Neuron (in vitro differentiated cells): ENCODE measurements at regions not wholly inside any gene's neighbourhood (a gene's known extent, or its start where the extent isn't known, plus 50 kb on each side); places are given as distances from the start of the nearest gene placed in this dataset.
"Not testable (repeated sequence)": the region's sequence is repeated elsewhere in the genome, so short reads cannot be mapped to it uniquely, and the experiment has no call there.

ENCODE experiments used
- H2AFZ ChIP-seq: one replicate; pipeline ENCODE4 v1.6.1; 2013; ENCODE audit warnings: low read depth, mild to moderate bottlenecking, inconsistent platforms, low read length, moderate library complexity
- H3K27me3 ChIP-seq: one replicate; pipeline ENCODE4 v1.6.1; 2013; ENCODE audit warnings: low read length; ENCODE audit not compliant: insufficient read depth
- H3K36me3 ChIP-seq: one replicate; pipeline ENCODE4 v1.6.1; 2013; ENCODE audit warnings: low read length; ENCODE audit not compliant: insufficient read depth
- H3K4me1 ChIP-seq: one replicate; pipeline ENCODE4 v1.6.1; 2013; ENCODE audit warnings: low read length; ENCODE audit not compliant: insufficient read depth
- H3K4me3 ChIP-seq: 2 replicates; pipeline ENCODE4 v1.5.1; 2013; ENCODE audit warnings: mild to moderate bottlenecking, low read length, moderate library complexity
- H3K9me3 ChIP-seq: one replicate; pipeline ENCODE4 v1.6.1; 2013; ENCODE audit warnings: low read length

- H3K9me3 ChIP-seq: no peaks in the 10 kb centered on the region
- H3K27me3 ChIP-seq: no peaks in the 10 kb centered on the region
- no peaks in the 10 kb centered on the region for H3K4me1 ChIP-seq
- no peak overlapping the region for H2AFZ ChIP-seq
- H3K36me3 ChIP-seq: no peaks in the 10 kb centered on the region
- H3K4me3 ChIP-seq: no peak overlapping the region
These were observed 164.6 kb upstream of the RMP24 start for GRCh38 chr18:35807811-35808335.

GRCh38 chr18:35808796-35809195 is 163.7 kb upstream of the RMP24 start:
- Histone ChIP-seq H2AFZ (no peak overlapping the region), H3K36me3 (no peaks in the 10 kb centered on the region), H3K9me3 (no peaks in the 10 kb centered on the region), H3K4me1 (no peaks in the 10 kb centered on the region), H3K4me3 (no peak overlapping the region), H3K27me3 (no peaks in the 10 kb centered on the region)

- Histone ChIP-seq H3K36me3 (no peaks in the 10 kb centered on the region), H3K4me1 (no peaks in the 10 kb centered on the region), H3K27me3 (no peaks in the 10 kb centered on the region), H2AFZ (no peak overlapping the region), H3K4me3 (no peak overlapping the region), H3K9me3 (no peaks in the 10 kb centered on the region)
These were observed 162.0 kb upstream of the RMP24 start for GRCh38 chr18:35810520-35810919.

GRCh38 chr18:35811896-35812295 is 160.6 kb upstream of the RMP24 start:
- Histone ChIP-seq H3K9me3 (no peaks in the 10 kb centered on the region), H3K36me3 (no peaks in the 10 kb centered on the region), H2AFZ (no peak overlapping the region), H3K4me3 (no peak overlapping the region), H3K4me1 (no peaks in the 10 kb centered on the region), H3K27me3 (no peaks in the 10 kb centered on the region)

GRCh38 chr18:35815011-35815410 is 157.5 kb upstream of the RMP24 start:
- not testable (repeated sequence) for H3K4me1 ChIP-seq, H3K27me3 ChIP-seq, H2AFZ ChIP-seq, H3K4me3 ChIP-seq, H3K9me3 ChIP-seq, H3K36me3 ChIP-seq

- Histone ChIP-seq H3K36me3 (no peaks in the 10 kb centered on the region), H2AFZ (no peak overlapping the region), H3K9me3 (no peaks in the 10 kb centered on the region), H3K4me3 (no peak overlapping the region), H3K27me3 (no peaks in the 10 kb centered on the region), H3K4me1 (no peaks in the 10 kb centered on the region)
These were observed 156.5 kb upstream of the RMP24 start for GRCh38 chr18:35816003-35816402.

- no peaks in the 10 kb centered on the region for H3K4me1 ChIP-seq
- no peak overlapping the region for H3K4me3 ChIP-seq
- no peaks in the 10 kb centered on the region for H3K36me3 ChIP-seq
- H2AFZ ChIP-seq: no peak overlapping the region
- H3K27me3 ChIP-seq: no peaks in the 10 kb centered on the region
- no peaks in the 10 kb centered on the region for H3K9me3 ChIP-seq
These were observed 154.7 kb upstream of the RMP24 start for GRCh38 chr18:35817604-35818352.

GRCh38 chr18:35818353-35818667 is 154.2 kb upstream of the RMP24 start:
- H3K4me1 ChIP-seq: no peaks in the 10 kb centered on the region
- H2AFZ ChIP-seq: no peak overlapping the region
- H3K9me3 ChIP-seq: no peaks in the 10 kb centered on the region
- no peaks in the 10 kb centered on the region for H3K27me3 ChIP-seq
- H3K4me3 ChIP-seq: no peak overlapping the region
- no peaks in the 10 kb centered on the region for H3K36me3 ChIP-seq

GRCh38 chr18:35822413-35822812 is 150.1 kb upstream of the RMP24 start:
- H3K4me1 ChIP-seq: peaks cover 5% of the 10 kb centered on the region
- H2AFZ ChIP-seq: no peak overlapping the region
- no peaks in the 10 kb centered on the region for H3K9me3 ChIP-seq
- H3K36me3 ChIP-seq: no peaks in the 10 kb centered on the region
- no peak overlapping the region for H3K4me3 ChIP-seq
- no peaks in the 10 kb centered on the region for H3K27me3 ChIP-seq

- H3K9me3 ChIP-seq: no peaks in the 10 kb centered on the region
- no peak overlapping the region for H2AFZ ChIP-seq
- no peak overlapping the region for H3K4me3 ChIP-seq
- peaks cover 9% of the 10 kb centered on the region for H3K4me1 ChIP-seq
- no peaks in the 10 kb centered on the region for H3K27me3 ChIP-seq
- H3K36me3 ChIP-seq: no peaks in the 10 kb centered on the region
These were observed 146.0 kb upstream of the RMP24 start for GRCh38 chr18:35826477-35826876.

GRCh38 chr18:35827275-35827902 is 145.1 kb upstream of the RMP24 start:
- Histone ChIP-seq H3K27me3 (no peaks in the 10 kb centered on the region), H3K9me3 (no peaks in the 10 kb centered on the region), H2AFZ (no peak overlapping the region), H3K4me3 (no peak overlapping the region), H3K36me3 (no peaks in the 10 kb centered on the region), H3K4me1 (peaks cover 9% of the 10 kb centered on the region)

- H3K9me3 ChIP-seq: no peaks in the 10 kb centered on the region
- peaks cover 9% of the 10 kb centered on the region for H3K4me1 ChIP-seq
- no peaks in the 10 kb centered on the region for H3K36me3 ChIP-seq
- H3K27me3 ChIP-seq: no peaks in the 10 kb centered on the region
- H3K4me3 ChIP-seq: no peak overlapping the region
- H2AFZ ChIP-seq: no peak overlapping the region
These were observed 144.6 kb upstream of the RMP24 start for GRCh38 chr18:35827903-35828275.

GRCh38 chr18:35828591-35828990 is 143.9 kb upstream of the RMP24 start:
- no peaks in the 10 kb centered on the region for H3K27me3 ChIP-seq

GRCh38 chr18:35835366-35835765 is 137.1 kb upstream of the RMP24 start:
- Histone ChIP-seq H3K4me3 (no peak overlapping the region), H3K27me3 (peaks cover 6% of the 10 kb centered on the region), H3K9me3 (no peaks in the 10 kb centered on the region), H2AFZ (no peak overlapping the region), H3K4me1 (no peaks in the 10 kb centered on the region), H3K36me3 (no peaks in the 10 kb centered on the region)

More at GRCh38 chr18:35828591-35828990, 143.9 kb upstream of the RMP24 start:
- no peak overlapping the region for H2AFZ ChIP-seq
- H3K4me1 ChIP-seq: peaks cover 9% of the 10 kb centered on the region
- no peaks in the 10 kb centered on the region for H3K9me3 ChIP-seq
- H3K4me3 ChIP-seq: no peak overlapping the region
- no peaks in the 10 kb centered on the region for H3K36me3 ChIP-seq
